Caco-2 (cell line): ENCODE measurements at regions not wholly inside any gene's neighbourhood (a gene's known extent, or its start where the extent isn't known, plus 50 kb on each side); places are given as distances from the start of the nearest gene placed in this dataset.

Experiments used
- BruUV-seq: library from RNA; stranded (reverse); fragments of 400-500 nt; replicated peaks from 2 replicates; lab custom pipeline; 2021; lab: Mats Ljungman, UMichigan
- CTCF ChIA-PET: fragments of 300-600 bp; sonication (Branson Sonifier 250); formaldehyde crosslinking; loops from one replicate; lab custom pipeline; 2022; ENCODE audit warnings: antibody characterized with exemption; lab: Charles Lee
- POLR2A ChIA-PET: fragments of 300-600 bp; sonication (Branson Sonifier 250); formaldehyde crosslinking; loops from one replicate; lab custom pipeline; 2022; ENCODE audit warnings: antibody characterized with exemption; lab: Charles Lee
- DNase-seq, 2 experiments: peaks; one replicate each; pipeline versions ENCODE4 v3.0.0 to v3.0.0-alpha.2; 2020 to 2022
- H3K27me3 ChIP-seq: replicated peaks from 2 replicates; pipeline ENCODE4 v1.6.0; 2011; ENCODE audit warnings: low read length; ENCODE audit not compliant: control insufficient read depth, insufficient read depth
- H3K36me3 ChIP-seq: 2 replicates; pipeline ENCODE4 v1.5.1; 2011; ENCODE audit warnings: low read length; ENCODE audit not compliant: control insufficient read depth, insufficient read depth
- H3K4me1 ChIP-seq: fragments of 250-450 bp; sonication (Bioruptor Pico); 2 replicates; pipeline ENCODE4 v1.5.1; 2020; ENCODE audit warnings: mild to moderate bottlenecking
- H3K4me3 ChIP-seq: 2 replicates; pipeline ENCODE4 v1.5.1; 2011; ENCODE audit warnings: low read depth, mild to moderate bottlenecking, control low read depth, low read length
- H3K9me3 ChIP-seq: fragments of 250-450 bp; sonication (Bioruptor Pico); 2 replicates; pipeline ENCODE4 v1.5.1; 2020; ENCODE audit warnings: mild to moderate bottlenecking, moderate library complexity
- H3K27ac Mint-ChIP-seq: one replicate; pipeline ENCODE4 v1.8.0; 2022; ENCODE audit warnings: mixed read lengths; ENCODE audit not compliant: unreplicated experiment
- H3K27me3 Mint-ChIP-seq: one replicate; pipeline ENCODE4 v1.8.0; 2022; ENCODE audit warnings: mixed read lengths; ENCODE audit not compliant: insufficient read depth, unreplicated experiment
- H3K36me3 Mint-ChIP-seq: one replicate; pipeline ENCODE4 v1.8.0; 2022; ENCODE audit warnings: mild to moderate bottlenecking, mixed read lengths; ENCODE audit not compliant: insufficient read depth, unreplicated experiment
- H3K4me1 Mint-ChIP-seq: one replicate; pipeline ENCODE4 v1.8.0; 2022; ENCODE audit warnings: low read depth, mixed read lengths; ENCODE audit not compliant: unreplicated experiment
- H3K4me3 Mint-ChIP-seq: one replicate; pipeline ENCODE4 v1.8.0; 2022; ENCODE audit warnings: mild to moderate bottlenecking, moderate library complexity, mixed read lengths; ENCODE audit not compliant: unreplicated experiment
- H3K9me3 Mint-ChIP-seq: one replicate; pipeline ENCODE4 v1.8.0; 2022; ENCODE audit warnings: mixed read lengths; ENCODE audit not compliant: unreplicated experiment
- intact Hi-C: fragments of 100-400 bp; cut with micrococcal nuclease; formaldehyde crosslinking; loops from one replicate; pipeline ENCODE4 v1.10.0; 2022; ENCODE audit not compliant: unreplicated experiment
- TF ChIP-seq, protein P1 (sequence below), 2 experiments: fragments of 200-600 bp in 1 of 2; IDR thresholded peaks; 1 replicate in 1 of 2; 2 replicates in 1 of 2; pipeline versions ENCODE4 v1.5.1 to v1.8.0; 2011 to 2022; ENCODE audit warnings: antibody characterized with exemption in 1 of 2, control low read depth in 1 of 2, inconsistent platforms in 1 of 2, low read depth in 1 of 2, low read length in 1 of 2, mild to moderate bottlenecking in 1 of 2, moderate library complexity in 1 of 2; ENCODE audit not compliant: insufficient read depth in 1 of 2, severe bottlenecking in 1 of 2, unreplicated experiment in 1 of 2

DNA sequence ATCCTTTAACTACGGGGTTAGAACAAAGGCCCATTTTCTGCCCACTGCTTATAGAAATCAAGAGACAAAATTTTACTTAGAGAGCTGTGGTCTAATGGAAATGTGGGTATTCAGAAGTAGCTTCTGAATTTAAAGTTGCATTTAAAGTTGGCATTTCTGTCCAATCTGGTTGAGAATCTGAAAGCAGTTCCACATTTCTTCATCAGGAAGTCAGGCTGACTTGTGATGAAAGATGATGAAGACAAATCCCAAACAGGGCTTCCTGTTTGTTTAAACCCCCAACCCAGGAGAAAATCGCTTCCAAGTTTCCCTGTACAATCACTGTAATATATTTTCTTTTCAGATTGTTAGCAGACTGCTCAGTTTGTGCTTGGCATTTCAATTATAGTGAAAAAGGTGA, 345.3 kb downstream of the SPRY1 start:
- Mint-ChIP-seq H3K9me3 (no peaks in the 10 kb centered on the region), H3K36me3 (no peaks in the 10 kb centered on the region), H3K27me3 (no peaks in the 10 kb centered on the region), H3K4me1 (no peaks in the 10 kb centered on the region), H3K4me3 (no peak overlapping the region), H3K27ac (no peak overlapping the region)
- TF ChIP-seq, protein P1, sequence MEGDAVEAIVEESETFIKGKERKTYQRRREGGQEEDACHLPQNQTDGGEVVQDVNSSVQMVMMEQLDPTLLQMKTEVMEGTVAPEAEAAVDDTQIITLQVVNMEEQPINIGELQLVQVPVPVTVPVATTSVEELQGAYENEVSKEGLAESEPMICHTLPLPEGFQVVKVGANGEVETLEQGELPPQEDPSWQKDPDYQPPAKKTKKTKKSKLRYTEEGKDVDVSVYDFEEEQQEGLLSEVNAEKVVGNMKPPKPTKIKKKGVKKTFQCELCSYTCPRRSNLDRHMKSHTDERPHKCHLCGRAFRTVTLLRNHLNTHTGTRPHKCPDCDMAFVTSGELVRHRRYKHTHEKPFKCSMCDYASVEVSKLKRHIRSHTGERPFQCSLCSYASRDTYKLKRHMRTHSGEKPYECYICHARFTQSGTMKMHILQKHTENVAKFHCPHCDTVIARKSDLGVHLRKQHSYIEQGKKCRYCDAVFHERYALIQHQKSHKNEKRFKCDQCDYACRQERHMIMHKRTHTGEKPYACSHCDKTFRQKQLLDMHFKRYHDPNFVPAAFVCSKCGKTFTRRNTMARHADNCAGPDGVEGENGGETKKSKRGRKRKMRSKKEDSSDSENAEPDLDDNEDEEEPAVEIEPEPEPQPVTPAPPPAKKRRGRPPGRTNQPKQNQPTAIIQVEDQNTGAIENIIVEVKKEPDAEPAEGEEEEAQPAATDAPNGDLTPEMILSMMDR (IDR thresholded peaks at IDR 0.05; ENCODE audit: insufficient read depth in 1 of 2, low read depth in 1 of 2, low read length in 1 of 2, severe bottlenecking in 1 of 2, unreplicated experiment in 1 of 2): no peak
- POLR2A ChIA-PET: no interaction called here
- DNase-seq: no peak
- BruUV-seq: no TSS peak
- Histone ChIP-seq H3K9me3 (no peaks in the 10 kb centered on the region), H3K36me3 (no peaks in the 10 kb centered on the region), H3K4me3 (no peak overlapping the region), H3K4me1 (no peaks in the 10 kb centered on the region), H3K27me3 (no peaks in the 10 kb centered on the region)
- intact Hi-C loops: no loop called here
- CTCF ChIA-PET: no interaction called here

- Histone ChIP-seq H3K9me3 (no peaks in the 10 kb centered on the region), H3K4me1 (no peaks in the 10 kb centered on the region), H3K4me3 (no peak overlapping the region), H3K36me3 (no peaks in the 10 kb centered on the region), H3K27me3 (no peaks in the 10 kb centered on the region)
- Mint-ChIP-seq H3K36me3 (no peaks in the 10 kb centered on the region), H3K9me3 (no peaks in the 10 kb centered on the region), H3K4me3 (no peak overlapping the region), H3K27me3 (no peaks in the 10 kb centered on the region), H3K27ac (no peak overlapping the region), H3K4me1 (peaks cover 4% of the 10 kb centered on the region)
- ChIA-PET POLR2A (no interaction called here), CTCF (no interaction called here)
- TF ChIP-seq, protein P1 (IDR thresholded peaks at IDR 0.05; ENCODE audit: insufficient read depth in 1 of 2, low read depth in 1 of 2, low read length in 1 of 2, severe bottlenecking in 1 of 2, unreplicated experiment in 1 of 2): no peak
- intact Hi-C loops: no loop called here
- BruUV-seq: no TSS peak
- DNase-seq: no peak
Measured at GRCh38 chr4:123743848-123744247, 347.3 kb downstream of the SPRY1 start.

DNA sequence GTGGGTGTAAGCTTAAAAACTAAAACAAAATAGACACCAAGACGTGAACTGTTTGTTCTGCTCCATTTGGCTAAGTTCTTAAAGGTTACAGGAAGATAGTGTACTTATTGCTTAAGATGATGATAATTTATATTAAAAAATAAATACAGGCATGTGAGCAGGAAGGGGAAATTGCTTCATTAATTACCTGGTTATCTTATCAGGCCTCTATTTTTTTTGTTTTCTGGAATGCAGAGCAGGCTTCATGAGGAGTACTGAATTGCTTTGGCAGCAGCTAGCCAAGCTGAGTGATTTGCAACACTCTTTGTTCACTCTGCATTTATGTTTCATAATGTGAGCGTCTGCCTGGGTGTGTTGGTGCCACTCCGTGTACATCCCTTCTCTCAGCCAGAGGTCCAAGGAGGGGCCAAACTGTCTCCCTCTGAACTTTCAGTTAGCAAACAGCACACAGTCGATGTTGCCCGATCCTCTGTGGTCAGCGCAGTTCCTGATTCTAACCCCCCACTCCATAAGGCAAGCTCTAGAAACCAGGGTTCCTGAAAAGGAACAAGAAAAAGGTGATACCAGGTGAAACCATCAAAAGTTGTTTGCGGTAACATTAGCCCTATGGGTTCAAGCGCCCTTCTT, 348.2 kb downstream of the SPRY1 start:
- Mint-ChIP-seq H3K27ac (no peak overlapping the region), H3K36me3 (no peaks in the 10 kb centered on the region), H3K4me1 (peaks cover 7% of the 10 kb centered on the region), H3K27me3 (no peaks in the 10 kb centered on the region), H3K4me3 (no peak overlapping the region), H3K9me3 (no peaks in the 10 kb centered on the region)
- H3K9me3 ChIP-seq: no peaks in the 10 kb centered on the region
- CTCF ChIA-PET: no interaction called here
- H3K4me1 ChIP-seq: peaks cover 5% of the 10 kb centered on the region
- no peak overlapping the region for H3K4me3 ChIP-seq
- intact Hi-C loops: no loop called here
- BruUV-seq: no TSS peak
- TF ChIP-seq, protein P1 (IDR thresholded peaks at IDR 0.05; ENCODE audit: insufficient read depth in 1 of 2, low read depth in 1 of 2, low read length in 1 of 2, severe bottlenecking in 1 of 2, unreplicated experiment in 1 of 2): no peak
- no peaks in the 10 kb centered on the region for H3K36me3 ChIP-seq
- POLR2A ChIA-PET: no interaction called here
- no peaks in the 10 kb centered on the region for H3K27me3 ChIP-seq
- DNase-seq: peak in 1 of 2 experiments; percentile 20
